Cardiac muscle cell (in vitro differentiated cells and primary cell): ENCODE measurements at regions not wholly inside any gene's neighbourhood (a gene's known extent, or its start where the extent isn't known, plus 50 kb on each side); places are given as distances from the start of the nearest gene placed in this dataset.
"Not testable (repeated sequence)": the region's sequence is repeated elsewhere in the genome, so short reads cannot be mapped to it uniquely, and the experiment has no call there.

Source experiments
- DNase-seq, 2 donors: peaks; one replicate each; pipeline versions ENCODE4 v3.0.0 to v3.0.0-alpha.2; 2010 to 2017; ENCODE audit warnings: low read depth in 1 of 2, low spot score in 1 of 2
- H3K27ac ChIP-seq: fragments of 200-600 bp; sonication (generic); 2 replicates; pipeline ENCODE4 v1.5.1; 2016
- H3K27me3 ChIP-seq: fragments of 200-600 bp; sonication (generic); 2 replicates; pipeline ENCODE4 v1.6.0; 2016; ENCODE audit warnings: control low read depth
- H3K36me3 ChIP-seq: fragments of 200-600 bp; sonication (generic); 2 replicates; pipeline ENCODE4 v1.5.1; 2016; ENCODE audit warnings: control low read depth
- H3K4me1 ChIP-seq: fragments of 200-600 bp; sonication (generic); 2 replicates; pipeline ENCODE4 v1.8.1; 2017; ENCODE audit warnings: low read depth, mild to moderate bottlenecking, mixed run types
- H3K4me3 ChIP-seq: fragments of 200-600 bp; sonication (generic); 2 replicates; pipeline ENCODE4 v1.5.1; 2016; ENCODE audit warnings: mild to moderate bottlenecking
- H3K9me3 ChIP-seq: fragments of 200-600 bp; sonication (generic); 2 replicates; pipeline ENCODE4 v1.5.1; 2017; ENCODE audit warnings: low read depth, mild to moderate bottlenecking, control low read depth
- TF ChIP-seq, protein P1 (sequence below): IDR thresholded peaks from 2 replicates; pipeline ENCODE4 v1.5.1; 2012; ENCODE audit warnings: low read depth, mild to moderate bottlenecking, low read length

DNA sequence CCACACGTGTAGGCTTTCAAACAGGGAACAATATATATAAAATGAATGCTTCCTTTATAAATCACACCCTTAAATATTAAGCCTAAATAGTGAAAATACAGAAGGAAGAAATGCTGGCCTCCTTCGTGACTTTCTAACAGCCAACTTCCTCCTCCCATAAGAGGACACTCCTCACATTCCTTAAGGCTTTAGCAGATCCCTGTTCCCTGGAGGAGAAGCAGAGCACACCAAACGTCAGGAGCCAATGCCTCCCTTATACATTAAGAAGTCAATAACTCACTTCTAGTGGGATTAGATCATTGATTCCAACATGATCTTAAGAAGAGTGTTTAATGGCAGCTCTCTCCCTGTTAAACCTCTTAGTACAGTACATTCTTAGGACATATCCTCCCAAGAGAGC lies 108.4 kb upstream of the FAM241A start:
- no peaks in the 10 kb centered on the region for H3K9me3 ChIP-seq
- DNase-seq, result peak in 1 of 2 donors; percentile 17
- H3K27ac ChIP-seq, result no peak overlapping the region
- H3K36me3 ChIP-seq, result no peaks in the 10 kb centered on the region
- TF ChIP-seq, protein P1, sequence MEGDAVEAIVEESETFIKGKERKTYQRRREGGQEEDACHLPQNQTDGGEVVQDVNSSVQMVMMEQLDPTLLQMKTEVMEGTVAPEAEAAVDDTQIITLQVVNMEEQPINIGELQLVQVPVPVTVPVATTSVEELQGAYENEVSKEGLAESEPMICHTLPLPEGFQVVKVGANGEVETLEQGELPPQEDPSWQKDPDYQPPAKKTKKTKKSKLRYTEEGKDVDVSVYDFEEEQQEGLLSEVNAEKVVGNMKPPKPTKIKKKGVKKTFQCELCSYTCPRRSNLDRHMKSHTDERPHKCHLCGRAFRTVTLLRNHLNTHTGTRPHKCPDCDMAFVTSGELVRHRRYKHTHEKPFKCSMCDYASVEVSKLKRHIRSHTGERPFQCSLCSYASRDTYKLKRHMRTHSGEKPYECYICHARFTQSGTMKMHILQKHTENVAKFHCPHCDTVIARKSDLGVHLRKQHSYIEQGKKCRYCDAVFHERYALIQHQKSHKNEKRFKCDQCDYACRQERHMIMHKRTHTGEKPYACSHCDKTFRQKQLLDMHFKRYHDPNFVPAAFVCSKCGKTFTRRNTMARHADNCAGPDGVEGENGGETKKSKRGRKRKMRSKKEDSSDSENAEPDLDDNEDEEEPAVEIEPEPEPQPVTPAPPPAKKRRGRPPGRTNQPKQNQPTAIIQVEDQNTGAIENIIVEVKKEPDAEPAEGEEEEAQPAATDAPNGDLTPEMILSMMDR, result no peak
- peaks cover 6% of the 10 kb centered on the region for H3K4me1 ChIP-seq
- H3K4me3 ChIP-seq, result no peak overlapping the region
- no peaks in the 10 kb centered on the region for H3K27me3 ChIP-seq

DNA sequence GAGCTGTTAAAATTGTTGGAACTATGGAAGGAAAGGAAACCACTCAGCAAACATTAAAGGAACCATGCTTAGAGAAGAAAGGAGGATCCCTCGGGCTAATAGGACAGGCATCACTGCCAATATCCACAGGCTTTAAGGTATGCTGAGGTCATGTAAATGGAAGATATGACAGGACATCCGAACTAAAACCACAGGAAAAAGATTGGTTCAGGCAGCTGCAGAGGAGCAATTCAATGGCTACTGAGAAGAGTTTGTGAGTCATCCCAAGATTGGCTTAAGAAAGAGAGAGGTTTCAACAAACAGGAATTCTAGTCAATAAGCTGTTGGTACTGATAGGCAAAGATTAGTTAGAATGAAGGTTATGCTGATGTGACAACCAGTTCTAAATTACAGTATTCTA lies 106.4 kb upstream of the FAM241A start:
- Histone ChIP-seq H3K4me3 (no peak overlapping the region), H3K27ac (no peak overlapping the region), H3K27me3 (no peaks in the 10 kb centered on the region), H3K4me1 (peaks cover 6% of the 10 kb centered on the region), H3K36me3 (no peaks in the 10 kb centered on the region), H3K9me3 (no peaks in the 10 kb centered on the region)
- TF ChIP-seq, protein P1, result no peak
- DNase-seq, result peak in 1 of 2 donors; percentile 23

DNA sequence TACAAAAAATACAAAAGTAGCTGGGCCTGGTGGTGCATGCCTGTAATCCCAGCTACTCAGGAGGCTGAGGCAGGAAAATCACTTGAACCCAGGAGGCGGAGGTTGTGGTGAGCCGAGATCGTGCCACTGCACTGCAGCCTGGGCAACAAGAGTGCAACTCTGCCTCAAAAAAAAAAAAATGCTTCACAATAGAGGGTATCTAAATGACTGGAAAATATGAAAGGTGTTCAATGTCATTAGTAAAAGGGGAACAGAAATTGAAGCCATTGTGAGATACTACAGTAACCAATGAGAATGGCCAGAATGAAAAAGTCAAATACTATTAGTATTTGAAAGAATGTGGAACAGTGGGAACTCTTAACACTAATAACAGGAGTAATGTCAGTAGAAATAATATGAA lies 96.1 kb upstream of the FAM241A start:
- H3K4me1 ChIP-seq, DNase-seq, H3K27me3 ChIP-seq, H3K36me3 ChIP-seq, H3K27ac ChIP-seq, H3K9me3 ChIP-seq, H3K4me3 ChIP-seq: not testable (repeated sequence)

DNA sequence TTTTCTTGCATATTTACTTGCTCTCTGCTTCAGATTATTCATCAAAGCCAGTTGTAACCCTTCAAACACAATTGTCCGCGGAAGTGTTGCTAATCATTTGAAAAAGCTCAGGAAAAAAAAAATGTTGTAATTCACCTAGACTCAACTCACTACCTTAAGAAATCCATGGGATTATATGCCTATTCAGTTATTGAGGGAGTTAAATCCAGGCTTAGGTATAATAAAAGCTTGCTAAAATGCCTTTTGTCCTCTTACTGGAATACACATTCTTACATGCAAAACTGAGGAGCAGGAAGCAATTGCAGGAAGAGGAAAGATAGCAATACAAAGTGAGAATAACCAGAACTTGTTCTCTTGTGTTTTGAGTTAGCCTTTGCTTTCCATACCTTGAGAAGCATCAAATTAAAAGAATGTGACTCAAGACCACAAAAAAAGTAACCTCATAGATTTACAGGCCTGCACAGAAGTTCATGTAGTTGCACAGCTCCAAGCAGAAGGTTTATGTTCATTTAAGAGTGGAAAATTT lies 91.4 kb upstream of the FAM241A start:
- no peaks in the 10 kb centered on the region for H3K9me3 ChIP-seq
- TF ChIP-seq, protein P1, result no peak
- no peak overlapping the region for H3K4me3 ChIP-seq
- H3K4me1 ChIP-seq, result peaks cover 6% of the 10 kb centered on the region
- no peaks in the 10 kb centered on the region for H3K36me3 ChIP-seq
- no peak for DNase-seq
- no peaks in the 10 kb centered on the region for H3K27me3 ChIP-seq
- H3K27ac ChIP-seq, result no peak overlapping the region

DNA sequence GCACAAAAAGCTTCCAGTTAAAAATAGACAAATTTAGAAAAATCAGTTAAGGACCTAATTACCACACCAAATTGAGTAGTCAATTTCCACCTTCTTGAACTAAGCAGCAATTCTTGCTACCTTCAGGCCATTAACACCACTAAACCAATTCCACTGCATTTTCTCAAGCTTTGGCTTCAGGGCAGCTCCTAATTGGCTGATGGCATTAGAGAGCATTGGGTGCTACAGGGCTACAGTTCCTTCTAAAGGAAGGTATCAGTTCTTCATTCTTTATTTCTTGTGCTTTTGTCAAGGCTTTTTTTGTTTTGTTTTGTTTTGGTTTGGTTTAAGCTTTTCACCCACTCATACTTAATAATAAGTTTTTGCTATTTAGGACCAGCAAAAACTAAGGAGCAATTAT lies 90.2 kb upstream of the FAM241A start:
- TF ChIP-seq, protein P1, result no peak
- DNase-seq, result no peak
- Histone ChIP-seq H3K4me3 (no peak overlapping the region), H3K9me3 (no peaks in the 10 kb centered on the region), H3K4me1 (peaks cover 6% of the 10 kb centered on the region), H3K36me3 (no peaks in the 10 kb centered on the region), H3K27ac (no peak overlapping the region), H3K27me3 (no peaks in the 10 kb centered on the region)

DNA sequence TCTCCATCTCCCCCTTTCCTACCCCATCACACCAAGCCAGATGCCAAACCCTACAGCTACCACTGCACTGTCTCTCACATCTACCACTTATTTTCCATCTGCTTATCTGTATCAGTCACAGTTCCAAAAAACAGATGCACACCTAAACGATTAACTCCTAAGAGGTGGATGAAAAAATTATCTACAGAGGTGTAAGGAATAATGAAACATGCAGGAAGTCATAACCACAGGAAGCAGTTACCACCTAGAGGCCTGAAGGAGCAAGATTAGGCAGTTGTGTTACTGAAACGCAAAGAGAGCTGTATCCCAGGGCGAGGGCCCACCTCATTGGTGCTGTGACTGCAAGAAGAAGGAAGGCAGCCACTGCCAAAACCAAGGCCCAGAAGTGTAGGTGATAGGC lies 87.8 kb upstream of the FAM241A start:
- TF ChIP-seq, protein P1, result no peak
- H3K27ac ChIP-seq, result no peak overlapping the region
- no peaks in the 10 kb centered on the region for H3K27me3 ChIP-seq
- no peaks in the 10 kb centered on the region for H3K36me3 ChIP-seq
- H3K4me3 ChIP-seq, result no peak overlapping the region
- no peaks in the 10 kb centered on the region for H3K9me3 ChIP-seq
- DNase-seq, result no peak
- peaks cover 13% of the 10 kb centered on the region for H3K4me1 ChIP-seq
